ENCODE measurements at regions not wholly inside any gene's neighbourhood (a gene's known extent, or its start where the extent isn't known, plus 50 kb on each side); places are given as distances from the start of the nearest gene placed in this dataset.

DNA sequence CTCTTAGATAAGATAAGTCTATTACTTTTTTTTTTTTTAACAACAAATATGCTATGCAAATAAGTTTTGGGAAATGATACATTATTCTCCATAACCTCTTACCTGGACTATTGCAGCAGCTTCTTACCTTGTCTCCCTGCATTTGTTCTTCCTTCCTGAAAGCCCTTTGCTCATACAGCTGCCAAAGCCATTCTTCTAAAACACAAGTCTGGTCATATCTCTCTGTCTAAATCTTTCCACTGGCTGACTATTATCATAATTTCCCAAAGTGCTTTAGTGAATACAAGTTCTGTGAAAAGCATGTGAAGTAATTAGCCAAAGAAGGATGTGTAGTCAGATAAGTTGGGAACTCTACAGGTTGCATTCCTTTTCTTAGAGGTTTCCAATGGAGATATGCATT lies 115.4 kb upstream of the CNTLN start:
- no peak for DNase-seq (ENCODE audit: low read depth in 4 of 4, low spot score in 3 of 4)

- DNase-seq (ENCODE audit: low read depth in 4 of 4, low spot score in 3 of 4), result no peak
Measured at GRCh38 chr9:17018540-17019196, 116.2 kb upstream of the CNTLN start.

DNA sequence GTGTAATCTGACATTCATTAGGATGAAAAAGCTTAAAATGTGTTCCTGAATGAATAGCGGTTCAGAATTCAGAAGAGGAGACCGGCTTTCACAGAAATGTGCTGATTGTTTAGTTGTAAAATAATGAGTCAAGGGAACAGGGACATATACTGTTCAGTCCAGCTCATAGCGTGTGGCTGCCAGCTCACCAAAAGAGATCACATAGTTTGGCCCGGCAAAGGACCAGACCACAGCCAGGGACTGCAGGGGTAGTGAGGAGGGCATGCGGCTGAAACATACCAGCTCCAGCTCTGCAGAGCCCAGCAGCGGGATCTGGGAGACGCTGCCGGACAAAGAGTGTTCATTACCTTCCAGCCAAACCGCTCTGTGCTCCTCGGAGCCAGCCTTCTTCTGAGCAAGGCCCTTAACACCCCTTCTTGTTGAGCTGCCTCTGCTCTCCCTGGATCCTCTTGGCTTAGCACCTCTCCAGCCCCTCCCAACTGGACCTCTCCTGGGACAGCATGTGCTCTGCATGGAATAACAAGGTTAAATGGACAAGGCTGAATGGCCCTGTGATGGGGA lies 116.8 kb upstream of the CNTLN start:
- DNase-seq (ENCODE audit: low read depth in 4 of 4, low spot score in 3 of 4), result no peak

DNA sequence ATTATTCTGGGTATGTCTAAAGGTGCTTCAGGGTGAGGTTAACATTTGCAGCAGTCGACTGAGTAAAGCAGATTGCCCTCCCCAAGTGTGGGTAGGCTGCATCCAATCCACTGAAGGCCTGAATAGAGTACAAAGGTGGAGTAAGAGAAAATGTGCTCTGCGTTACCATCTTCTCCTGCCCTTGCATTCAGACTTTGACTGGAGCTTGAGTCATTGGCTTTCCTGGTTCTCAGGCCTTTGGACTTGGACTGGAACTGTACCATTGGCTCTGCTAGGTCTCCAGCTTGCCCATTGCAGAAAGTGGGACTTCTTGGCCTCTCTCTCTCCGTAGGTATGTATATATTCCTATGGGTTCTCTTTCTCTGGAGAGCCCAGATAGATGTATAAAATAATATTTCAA lies 120.9 kb upstream of the CNTLN start:
- DNase-seq (ENCODE audit: low read depth in 4 of 4, low spot score in 3 of 4), result no peak

DNA sequence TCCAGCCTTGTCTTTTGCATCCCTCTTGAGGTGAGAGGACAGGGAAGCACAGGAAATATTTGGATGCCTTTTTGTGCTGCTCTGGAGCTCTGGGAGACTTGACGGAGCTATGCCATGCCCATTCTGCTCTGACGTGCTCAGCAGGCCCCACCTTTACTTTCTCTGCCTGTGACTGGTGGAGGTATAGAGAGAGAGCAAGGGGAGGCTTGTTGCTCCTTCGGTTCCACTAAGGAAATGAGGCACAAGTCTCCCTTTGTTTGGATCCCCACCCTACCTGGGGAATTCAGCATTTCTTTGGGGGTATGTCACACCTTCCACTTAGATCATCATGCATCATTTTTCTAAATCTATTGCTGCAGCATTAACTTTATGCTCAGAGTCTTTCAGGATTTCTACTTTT lies 121.8 kb upstream of the CNTLN start:
- no peak for DNase-seq (ENCODE audit: low read depth in 4 of 4, low spot score in 3 of 4)

DNA sequence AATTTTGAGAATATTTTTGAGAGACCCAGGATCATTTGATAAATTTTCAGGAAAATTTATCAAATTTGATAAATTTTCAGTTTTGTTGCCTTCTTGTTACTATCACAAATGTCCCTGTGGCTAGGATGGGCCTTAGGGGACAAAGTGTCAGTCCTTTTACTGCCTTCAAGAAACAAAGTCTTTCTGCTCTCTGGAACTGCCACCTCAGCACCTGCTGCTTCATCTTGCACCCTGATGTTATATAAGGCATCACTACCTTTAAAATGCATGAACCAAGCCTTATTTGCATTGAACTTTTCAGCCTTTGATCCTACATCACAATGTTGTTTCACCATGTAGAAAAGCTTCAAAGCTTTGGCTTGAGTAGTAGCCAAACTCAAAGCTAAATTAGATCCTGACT lies 123.0 kb upstream of the CNTLN start:
- no peak for DNase-seq (ENCODE audit: low read depth in 4 of 4, low spot score in 3 of 4)

GRCh38 chr9:17009071-17009470 lies 125.8 kb upstream of the CNTLN start:
- no peak for DNase-seq (ENCODE audit: low read depth in 4 of 4, low spot score in 3 of 4)

GRCh38 chr9:17005056-17005823 lies 129.6 kb upstream of the CNTLN start:
- DNase-seq (ENCODE audit: low read depth in 4 of 4, low spot score in 3 of 4), result peak; percentile 50 to 70 (median 62)

DNA sequence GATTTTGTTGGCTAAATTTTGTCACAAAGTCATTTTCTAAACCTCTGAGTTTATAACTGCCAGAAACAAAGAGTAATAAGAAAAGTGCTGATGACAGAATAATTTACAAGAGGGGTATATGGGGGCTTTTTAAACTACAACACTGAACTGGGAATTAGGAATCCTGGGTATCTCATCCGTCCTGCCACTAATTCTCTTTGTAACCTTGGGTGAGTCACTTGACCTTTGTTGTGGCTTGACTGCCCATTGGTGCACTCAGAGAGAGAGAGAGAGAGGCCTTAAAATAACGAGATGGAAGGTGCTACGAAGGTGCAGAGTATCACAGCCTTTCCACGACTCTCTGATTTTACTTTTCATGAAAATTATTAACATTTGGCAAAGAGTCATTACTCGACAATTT lies 130.3 kb upstream of the CNTLN start:
- no peak for DNase-seq (ENCODE audit: low read depth in 4 of 4, low spot score in 3 of 4)

DNA sequence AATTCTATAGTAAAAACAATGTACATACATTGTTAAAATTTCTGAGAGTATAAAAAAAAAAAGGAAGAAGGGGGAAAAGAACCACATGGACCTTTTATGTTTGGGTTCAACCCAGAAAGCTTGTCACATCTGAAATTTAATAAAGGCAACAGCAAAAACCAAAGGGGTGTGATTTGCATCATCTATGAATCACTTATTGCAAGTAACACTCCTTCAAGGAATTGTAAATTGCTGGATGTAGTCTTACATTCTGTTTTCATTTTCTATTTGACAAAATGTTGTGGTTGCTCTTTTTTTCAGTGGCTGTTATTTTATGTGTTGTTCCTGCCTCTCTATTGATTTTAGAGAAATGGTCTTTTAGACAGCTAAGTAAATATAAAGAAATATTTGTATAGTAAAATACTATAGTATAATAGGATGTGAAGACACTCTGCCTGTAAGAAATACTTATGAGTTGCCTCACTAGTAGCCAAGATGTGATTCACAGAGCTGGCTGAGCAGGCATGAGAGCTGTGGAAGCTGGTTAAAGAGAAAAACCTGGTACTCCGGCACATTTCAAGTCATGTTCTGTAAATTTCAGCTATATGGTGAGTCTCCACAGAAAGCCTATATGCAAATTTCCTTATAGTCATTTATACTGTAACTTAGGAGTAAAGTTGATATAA lies 131.1 kb upstream of the CNTLN start:
- DNase-seq (ENCODE audit: low read depth in 4 of 4, low spot score in 3 of 4), result no peak

DNA sequence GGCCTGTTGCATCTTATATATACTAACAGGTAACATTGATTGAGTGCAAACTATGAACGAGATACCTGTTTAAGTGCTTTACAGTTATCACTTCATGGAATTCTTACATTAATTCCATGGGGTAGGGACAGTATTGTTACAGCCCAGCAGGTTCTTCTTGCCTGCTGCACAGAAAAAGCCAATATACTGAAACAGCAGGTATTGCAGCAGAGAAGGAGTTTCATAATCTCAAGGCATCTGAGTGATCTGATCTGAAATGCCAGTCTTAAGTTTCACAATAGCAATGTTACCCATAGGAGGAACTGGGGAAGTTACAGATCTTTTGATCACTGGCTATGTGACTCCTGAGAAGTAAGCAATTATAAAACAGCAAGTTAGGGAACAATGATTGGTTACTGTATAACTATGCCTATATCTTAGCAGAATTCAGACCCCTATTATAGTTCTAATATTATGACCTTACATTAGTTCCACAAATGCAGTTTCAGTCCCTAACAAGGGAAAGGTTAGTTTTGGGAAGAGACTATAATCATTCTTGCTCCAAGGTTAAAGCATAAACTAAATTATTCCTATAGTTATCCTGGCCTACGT lies 126.5 kb upstream of the BNC2 start:
- no peak for DNase-seq (ENCODE audit: low read depth in 4 of 4, low spot score in 3 of 4)

- no peak for DNase-seq (ENCODE audit: low read depth in 4 of 4, low spot score in 3 of 4)
Measured at GRCh38 chr9:16992138-16992537, 121.7 kb upstream of the BNC2 start.

- DNase-seq (ENCODE audit: low read depth in 4 of 4, low spot score in 3 of 4), result no peak
Measured at GRCh38 chr9:16987026-16987425, 116.6 kb upstream of the BNC2 start.

DNA sequence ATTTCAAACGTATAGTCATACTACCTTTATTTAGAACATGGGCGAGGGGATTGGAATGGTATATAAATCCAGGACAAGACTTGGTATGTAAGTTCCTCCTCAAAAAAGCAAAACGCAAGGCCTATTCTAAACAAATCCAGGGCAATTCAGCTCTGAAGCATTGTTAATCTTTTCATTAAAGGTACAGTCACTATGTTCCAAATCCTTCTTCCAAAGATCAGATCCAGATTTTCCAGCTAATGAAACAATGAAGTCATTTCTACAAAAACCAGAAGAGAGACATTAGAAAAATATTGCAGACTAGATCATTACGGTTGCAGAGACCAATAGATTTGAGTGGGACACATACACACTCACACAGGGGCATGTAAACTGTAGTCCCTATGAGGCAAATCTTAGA lies 116.1 kb upstream of the BNC2 start:
- no peak for DNase-seq (ENCODE audit: low read depth in 4 of 4, low spot score in 3 of 4)

DNA sequence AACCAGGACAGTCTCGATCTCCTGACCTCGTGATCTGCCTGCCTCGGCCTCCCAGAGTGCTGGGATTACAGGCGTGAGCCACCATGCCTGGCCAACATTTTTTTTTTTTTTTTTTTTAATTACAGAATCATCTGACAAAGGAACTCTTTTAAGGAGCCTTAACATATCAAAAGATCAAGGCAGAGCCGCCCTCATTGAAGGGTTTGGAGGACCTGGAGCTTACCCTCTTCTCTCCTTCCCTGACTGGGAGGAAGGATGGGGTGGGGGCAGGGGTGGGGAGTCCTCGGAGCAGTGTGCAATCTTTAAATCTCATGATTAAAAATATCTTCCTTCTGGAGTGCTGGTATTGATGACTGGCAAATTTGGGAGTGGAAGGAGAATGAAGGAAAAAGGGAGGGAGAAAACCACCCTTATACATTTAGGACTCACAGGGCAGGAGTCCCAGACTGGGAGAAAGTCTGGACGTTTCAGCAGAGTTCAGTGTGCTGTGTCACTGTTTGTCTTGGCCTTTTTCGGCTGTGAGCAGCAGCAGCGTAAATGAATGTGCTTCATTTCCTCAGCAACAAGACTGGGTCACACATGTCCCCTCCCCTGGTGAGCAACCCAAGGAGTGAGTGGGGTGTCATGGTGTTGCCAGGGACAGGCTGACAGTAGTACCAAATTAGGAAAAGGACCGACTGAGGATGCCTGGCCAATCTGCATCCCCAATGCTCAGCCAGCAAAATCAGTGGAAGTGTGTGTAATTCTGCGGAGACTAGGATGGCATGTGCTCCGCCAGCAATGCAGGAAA lies 115.3 kb upstream of the BNC2 start:
- no peak for DNase-seq (ENCODE audit: low read depth in 4 of 4, low spot score in 3 of 4)

GRCh38 chr9:16982780-16983310 lies 112.4 kb upstream of the BNC2 start:
- DNase-seq (ENCODE audit: low read depth in 4 of 4, low spot score in 3 of 4), result no peak

- DNase-seq (ENCODE audit: low read depth in 4 of 4, low spot score in 3 of 4), result no peak
Measured at GRCh38 chr9:16976427-16976826, 106.0 kb upstream of the BNC2 start.

GRCh38 chr9:16974436-16974835 lies 104.0 kb upstream of the BNC2 start:
- DNase-seq (ENCODE audit: low read depth in 4 of 4, low spot score in 3 of 4), result no peak

DNA sequence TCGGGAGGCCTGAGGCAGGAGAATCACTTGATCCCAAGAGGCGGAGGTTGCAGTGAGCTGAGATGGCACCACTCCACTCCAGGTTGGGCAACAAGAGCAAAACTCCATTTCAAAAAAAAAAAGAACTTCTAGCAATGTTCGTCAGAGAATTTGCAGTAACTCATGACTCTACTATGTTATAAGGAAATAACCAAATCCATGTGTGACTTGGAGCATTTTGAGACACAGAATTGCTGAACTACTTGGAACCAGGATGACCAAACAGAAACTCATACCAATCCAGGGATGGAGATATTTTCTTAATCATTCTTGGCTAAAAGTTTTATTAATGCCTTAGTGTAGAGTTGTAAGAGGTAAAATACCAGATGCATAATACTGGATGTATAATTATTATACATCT lies 99.9 kb upstream of the BNC2 start:
- DNase-seq (ENCODE audit: low read depth in 4 of 4, low spot score in 3 of 4), result no peak

- no peak for DNase-seq (ENCODE audit: low read depth in 4 of 4, low spot score in 3 of 4)
Measured at GRCh38 chr9:16964228-16964627, 93.8 kb upstream of the BNC2 start.

All from left renal pelvis (tissue), 4 donors.